GM19438 (cell line): ENCODE measurements at regions not wholly inside any gene's neighbourhood (a gene's known extent, or its start where the extent isn't known, plus 50 kb on each side); places are given as distances from the start of the nearest gene placed in this dataset.
A peak's percentile ranks its signal among the peaks of the same experiment; 100 is the strongest.
"Not testable (repeated sequence)": the region's sequence is repeated elsewhere in the genome, so short reads cannot be mapped to it uniquely, and the experiment has no call there.

Source experiments
- ATAC-seq: cut with Tn5 transposase; IDR thresholded peaks from one replicate; pipeline ENCODE4 v1.9.1; 2021; ENCODE audit warnings: low read depth; ENCODE audit not compliant: unreplicated experiment

DNA sequence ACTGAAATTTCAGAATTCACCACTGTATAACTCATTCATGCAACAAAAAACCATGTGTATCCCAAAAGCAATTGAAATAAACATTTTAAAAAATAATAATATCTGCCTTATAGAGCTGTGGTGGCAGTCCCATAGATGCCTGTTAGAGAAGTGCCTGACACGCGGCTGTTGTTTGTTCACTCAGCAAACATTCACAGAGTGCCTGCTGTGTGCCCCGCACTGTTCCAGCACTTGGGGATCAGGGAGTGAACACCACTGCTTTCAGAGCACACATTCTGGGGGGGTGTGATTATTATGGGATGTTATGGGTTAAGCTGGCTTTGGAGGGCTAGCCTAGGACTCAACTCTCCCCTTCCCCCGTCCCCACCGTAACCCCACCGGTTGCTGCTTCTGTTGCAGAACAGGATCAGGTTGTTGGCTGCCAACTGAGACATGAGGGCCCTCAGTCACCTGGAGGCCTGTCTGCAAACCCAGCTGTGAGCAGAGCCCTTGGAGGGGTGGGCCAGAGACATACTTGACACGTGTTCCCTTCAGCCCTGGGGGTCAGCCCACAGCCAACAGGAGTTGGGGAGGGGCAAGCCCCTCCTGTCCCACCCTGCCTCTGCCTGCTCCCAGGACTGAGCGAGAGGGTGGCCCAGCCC lies 103.3 kb upstream of the CIBAR2 start:
- no peak for ATAC-seq

DNA sequence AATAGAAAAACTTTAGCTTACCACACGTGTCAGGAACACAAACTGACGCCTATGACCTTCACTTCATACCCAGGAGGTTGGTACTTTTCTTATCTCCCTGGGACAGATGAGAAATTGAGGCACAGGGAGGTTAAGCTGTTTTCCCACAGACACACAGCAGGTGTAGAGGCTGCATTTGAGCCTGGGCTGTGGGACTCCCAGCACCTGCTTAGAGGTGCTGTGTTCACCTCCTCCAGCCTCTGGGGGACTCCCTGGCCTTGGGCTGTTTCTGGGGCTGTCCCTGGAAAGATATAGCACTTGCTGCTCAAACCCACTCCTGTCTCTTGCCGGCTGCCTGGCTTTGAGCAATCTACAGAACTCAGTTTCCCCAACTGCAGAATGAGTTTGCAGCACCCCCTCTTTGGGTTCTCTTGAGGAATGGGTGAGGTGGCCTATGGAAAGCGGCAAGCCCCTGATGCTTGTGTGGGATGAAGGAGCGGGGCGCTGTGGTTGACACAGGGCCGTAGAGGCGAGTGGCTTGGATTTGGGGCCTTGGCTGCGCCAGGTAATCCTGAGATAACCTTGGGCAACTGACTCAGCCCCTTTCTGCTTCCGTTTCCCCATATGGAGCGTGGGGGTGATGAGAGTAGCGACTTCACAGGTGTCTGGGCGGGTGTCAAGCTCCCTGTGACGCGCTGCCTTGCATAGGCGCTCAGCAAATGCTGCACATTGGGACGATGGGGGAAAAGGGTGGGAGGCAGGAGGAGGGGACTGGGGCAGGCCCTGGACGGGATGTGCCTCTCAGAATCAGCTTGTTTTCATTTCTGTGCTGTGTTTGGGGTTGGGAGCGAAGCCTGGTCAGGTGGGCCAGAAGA lies 104.5 kb upstream of the CIBAR2 start:
- ATAC-seq = no peak

DNA sequence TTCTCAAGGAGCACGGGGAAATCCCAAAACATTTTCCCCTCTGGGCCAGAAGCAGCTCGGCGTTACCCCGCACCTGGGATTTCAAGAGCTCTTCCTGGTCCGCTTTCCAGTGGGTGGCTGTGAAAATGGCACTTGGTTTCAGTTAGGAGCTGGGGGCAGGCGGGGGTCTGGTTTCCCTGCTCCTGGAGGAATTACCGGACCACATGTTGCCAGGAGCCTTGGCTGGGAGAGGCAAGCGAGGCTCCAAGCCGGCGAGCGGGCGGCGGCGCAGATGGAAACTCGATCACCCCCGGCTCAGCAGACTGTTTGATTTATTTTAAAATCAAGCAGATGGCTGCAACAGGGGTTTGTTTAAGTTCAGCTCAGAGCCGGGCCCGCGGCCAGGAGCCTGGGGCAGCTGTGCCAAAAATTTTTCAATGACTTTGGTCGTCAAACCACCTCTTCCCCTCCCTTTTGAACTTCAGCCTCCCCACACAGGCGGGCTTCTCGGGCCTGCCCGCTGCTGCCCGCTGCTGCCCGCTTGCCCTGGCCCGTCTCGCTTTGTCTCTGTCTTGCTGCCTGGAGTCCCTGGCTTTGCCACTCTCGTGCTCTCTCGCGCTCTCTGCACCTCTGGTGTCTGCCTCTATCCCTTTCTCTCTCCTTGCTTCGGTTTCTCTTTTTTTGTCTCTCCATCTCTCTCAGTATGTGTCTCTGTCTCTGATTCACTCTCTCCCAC lies 108.0 kb upstream of the CIBAR2 start:
- ATAC-seq = no peak

GRCh38 chr16:85220964-85221731 lies 108.9 kb upstream of the CIBAR2 start:
- ATAC-seq = no peak

- ATAC-seq = no peak
Observed at GRCh38 chr16:85221771-85222154, 109.5 kb upstream of the CIBAR2 start.

DNA sequence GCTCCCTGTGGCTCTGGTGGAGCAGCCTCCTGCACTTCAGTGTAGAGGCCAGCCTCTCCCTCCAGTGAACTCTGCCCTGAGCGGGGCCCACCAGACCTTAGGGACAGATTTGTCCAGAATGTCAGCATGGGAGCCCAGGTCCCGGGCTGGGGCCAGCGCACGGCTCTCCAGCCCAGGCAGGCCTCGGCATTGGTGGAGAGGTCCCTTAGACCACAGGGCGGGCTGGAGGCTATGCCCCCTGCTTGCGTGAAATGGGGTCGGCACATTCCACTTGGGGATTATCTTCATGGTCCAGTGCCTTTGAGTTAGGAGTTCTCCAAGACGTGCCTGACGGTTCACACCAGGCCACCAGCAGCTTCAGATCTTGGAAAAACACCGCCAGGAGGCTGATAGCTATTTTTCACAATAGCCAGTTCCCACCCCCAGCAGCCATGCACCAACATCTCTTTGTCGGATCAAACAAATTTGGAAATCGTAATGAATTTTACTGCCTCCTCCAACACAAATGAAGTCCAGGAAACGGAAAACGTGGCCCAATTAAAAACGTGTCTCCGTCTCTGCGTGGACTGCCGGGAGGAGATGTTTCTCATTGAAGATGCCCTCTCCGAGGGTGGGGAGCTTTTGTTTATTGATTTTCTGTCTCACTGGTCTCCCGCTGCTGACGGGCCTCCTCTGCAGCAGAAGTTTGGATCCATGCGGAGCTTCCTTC lies 110.0 kb upstream of the CIBAR2 start:
- no peak for ATAC-seq

DNA sequence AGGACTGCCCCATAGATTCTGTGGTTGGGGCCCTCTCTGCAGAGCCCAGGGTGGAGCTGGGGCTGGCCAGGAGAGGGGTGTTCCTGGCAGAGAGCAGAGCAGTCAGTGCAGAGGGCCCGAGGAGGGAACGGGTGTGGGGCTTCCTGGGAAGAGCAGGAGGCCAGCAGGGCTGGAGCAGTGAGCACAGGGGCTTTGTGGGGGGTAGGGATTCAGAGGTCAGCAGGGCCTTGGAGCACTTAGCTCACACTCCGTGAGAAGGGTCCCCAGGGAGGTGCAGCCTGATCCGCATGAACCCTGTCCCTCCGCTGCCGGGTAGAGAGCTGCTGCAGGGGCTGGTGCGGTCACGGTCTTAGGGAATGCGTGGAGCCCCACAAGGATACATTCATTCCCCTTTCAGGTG lies 113.0 kb upstream of the CIBAR2 start:
- no peak for ATAC-seq

GRCh38 chr16:85225721-85226120 lies 113.4 kb upstream of the CIBAR2 start:
- ATAC-seq = no peak

- ATAC-seq = peak; percentile 78
Observed at GRCh38 chr16:85227084-85227945, 115.0 kb upstream of the CIBAR2 start.

GRCh38 chr16:85227946-85228862 lies 115.9 kb upstream of the CIBAR2 start:
- no peak for ATAC-seq

DNA sequence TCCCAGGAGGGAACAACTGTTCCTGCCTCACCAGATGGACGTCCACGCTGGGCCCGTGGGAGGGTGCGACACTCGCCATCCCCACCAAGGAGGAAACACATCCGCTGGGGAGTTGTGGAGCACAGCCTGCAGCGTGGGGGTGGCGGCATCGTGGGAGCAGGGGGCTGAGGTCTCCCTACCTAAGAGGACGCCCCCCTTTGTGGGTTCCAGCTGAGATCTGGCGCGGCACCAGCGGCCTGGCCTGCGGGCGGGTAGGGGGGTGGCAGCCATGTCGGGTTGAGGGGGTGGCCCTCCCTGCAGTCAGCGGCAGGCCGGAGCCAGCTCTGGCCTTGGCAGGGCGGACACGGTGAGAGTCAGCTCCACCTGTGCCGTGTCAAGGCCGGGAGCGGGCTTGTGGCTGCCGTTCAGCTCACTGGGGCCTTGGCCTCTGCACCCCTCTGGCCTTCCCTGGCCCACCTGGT lies 116.7 kb upstream of the CIBAR2 start:
- ATAC-seq = no peak

GRCh38 chr16:85229869-85230462 lies 117.7 kb upstream of the CIBAR2 start:
- no peak for ATAC-seq

DNA sequence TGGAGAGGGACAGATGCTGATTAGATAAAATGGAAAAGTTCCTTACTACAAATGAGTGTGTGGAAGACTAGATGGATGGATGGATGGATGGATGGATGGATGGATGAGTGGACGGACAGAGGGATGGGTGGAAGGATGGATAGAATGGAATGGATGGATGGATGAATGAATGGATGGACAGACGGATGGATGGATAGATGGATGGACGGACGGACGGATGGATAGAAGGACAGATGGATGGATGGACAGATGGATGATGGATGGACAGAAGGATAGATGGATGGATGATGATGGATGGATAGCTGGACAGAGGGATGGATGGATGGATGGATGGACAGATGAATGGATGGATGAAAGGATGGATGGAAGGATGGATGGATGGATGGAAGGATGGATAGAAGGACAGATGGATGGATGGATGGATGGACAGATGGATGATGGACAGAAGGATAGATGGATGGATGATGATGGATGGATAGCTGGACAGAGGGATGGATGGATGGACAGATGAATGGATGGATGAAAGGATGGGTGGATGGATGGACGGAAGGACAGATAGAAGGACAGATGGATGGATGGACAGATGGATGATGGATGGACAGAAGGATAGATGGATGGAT lies 118.6 kb upstream of the CIBAR2 start:
- ATAC-seq = not testable (repeated sequence)

DNA sequence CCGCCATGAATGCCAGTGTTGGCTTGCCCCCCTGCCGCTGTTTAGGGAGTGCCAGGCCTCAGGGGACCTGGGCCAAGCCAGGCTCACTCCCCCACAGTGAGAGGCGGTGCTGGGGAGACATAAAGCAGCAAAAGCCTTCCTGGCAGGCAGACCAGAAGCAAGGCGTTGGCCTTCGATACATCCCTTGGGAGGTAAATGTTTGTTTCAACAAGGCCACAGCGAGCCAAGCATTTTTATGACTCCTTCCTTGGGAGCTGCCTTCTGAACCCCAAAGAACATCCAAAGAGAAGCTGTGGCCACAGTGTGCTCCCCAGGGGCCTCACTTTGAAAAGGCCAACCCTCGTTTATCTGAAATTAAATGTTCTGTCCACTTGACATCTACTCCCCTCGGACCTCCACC lies 119.7 kb upstream of the CIBAR2 start:
- no peak for ATAC-seq

- ATAC-seq = no peak
Observed at GRCh38 chr16:85232369-85233142, 120.3 kb upstream of the CIBAR2 start.

GRCh38 chr16:85233516-85233915 lies 121.2 kb upstream of the CIBAR2 start:
- ATAC-seq = no peak
